NCI-H1092 (cell line): ENCODE measurements at regions not wholly inside any gene's neighbourhood (a gene's known extent, or its start where the extent isn't known, plus 50 kb on each side); places are given as distances from the start of the nearest gene placed in this dataset.
"Not testable (repeated sequence)": the region's sequence is repeated elsewhere in the genome, so short reads cannot be mapped to it uniquely, and the experiment has no call there.

ENCODE experiments used
- DNase-seq: peaks from one replicate; lab custom pipeline; 2025; lab: John Stamatoyannopoulos, UW

DNA sequence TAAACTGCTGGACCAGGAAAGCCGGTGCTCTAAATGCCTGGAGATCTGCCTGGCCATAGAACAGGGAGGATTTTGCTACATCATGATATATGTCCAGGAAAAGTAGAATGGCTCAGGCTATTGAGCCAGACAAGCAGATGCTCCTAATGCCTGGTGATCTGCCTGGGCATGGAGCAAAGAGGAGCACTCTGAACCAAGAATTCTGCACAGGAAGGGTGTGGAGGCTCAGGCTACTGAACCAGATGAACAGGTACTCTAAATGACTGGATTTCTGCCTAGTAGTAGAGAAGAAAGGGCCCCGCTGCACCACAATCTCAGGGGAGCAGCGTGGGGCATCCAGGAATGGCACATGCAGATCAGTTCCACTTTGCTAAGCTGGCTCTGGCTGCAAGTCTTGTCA lies 607.9 kb downstream of the ANKRD50 start:
- no peak for DNase-seq

DNA sequence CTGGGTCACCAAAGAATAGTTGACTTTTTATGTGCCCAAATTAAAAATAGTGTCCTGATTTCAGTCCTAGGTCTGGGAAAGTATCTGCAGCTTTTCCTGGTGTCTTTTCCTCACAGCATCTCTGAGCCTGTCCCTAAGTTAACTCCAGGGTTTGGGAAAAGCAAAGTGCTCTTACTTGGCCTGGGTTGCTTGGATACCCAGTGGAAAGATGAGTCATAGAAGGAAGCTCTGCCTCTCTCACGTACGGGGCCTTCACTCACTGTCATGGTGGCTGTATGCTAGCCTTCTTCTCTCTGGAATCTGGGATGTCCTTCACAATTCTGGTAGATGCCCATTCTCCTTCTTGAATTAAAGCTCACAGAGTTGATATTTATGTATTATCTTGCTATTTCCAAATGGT lies 607.3 kb downstream of the ANKRD50 start:
- no peak for DNase-seq

DNA sequence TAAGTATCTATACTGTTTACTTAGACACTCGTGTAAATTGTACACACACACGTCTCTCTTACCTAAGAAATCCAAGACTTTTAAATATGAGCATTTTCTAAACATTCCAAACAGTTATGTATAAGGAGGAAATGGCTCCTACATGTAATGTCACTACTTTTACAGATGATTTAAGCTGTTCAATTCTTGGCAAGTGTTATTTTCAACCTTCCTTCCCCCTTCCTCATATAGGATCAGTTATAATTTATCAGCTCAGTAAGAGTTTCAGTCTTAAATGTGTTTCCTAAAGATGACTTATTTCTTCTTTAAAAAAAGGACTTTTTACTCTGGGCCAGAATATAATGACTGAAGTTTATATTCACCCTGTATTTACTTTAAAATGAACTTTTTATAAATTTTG lies 601.1 kb downstream of the ANKRD50 start:
- DNase-seq = no peak

DNA sequence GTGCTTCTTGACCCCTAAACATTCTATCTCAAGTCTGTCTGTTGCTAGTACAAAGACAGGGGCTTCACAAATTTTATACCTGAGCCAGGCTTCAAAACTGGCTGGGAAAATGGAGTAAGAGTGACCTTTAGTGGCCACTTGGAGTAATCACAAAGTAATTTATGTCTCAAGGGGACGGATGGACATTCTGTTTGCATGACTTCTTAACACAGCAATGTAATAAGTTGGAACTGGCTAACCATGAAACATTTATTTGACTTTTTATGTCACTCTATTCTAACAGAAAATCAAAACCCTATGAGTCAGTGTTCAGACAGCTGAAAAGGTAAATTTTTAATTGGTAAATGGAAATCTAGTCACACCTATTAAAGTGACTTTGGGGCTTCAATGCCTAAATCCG lies 600.6 kb downstream of the ANKRD50 start:
- peak; percentile 43 for DNase-seq

DNA sequence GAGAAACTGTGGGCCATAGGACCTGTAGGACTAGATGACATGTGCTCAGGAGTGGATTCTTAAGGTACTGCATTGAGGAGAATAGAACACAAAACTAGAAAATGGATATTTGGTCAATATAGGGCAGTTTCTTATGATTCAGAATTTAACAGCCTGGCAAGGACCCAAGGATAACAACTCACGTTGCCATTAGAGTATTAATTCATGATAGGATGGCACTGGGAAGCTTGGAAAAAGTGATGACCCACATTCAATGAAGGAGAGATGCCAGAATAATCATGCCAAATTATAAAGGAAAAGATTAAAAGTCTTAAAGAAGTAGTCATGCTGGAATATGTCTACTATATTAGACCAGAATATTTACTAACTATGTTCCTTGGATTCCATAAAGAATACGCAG lies 594.5 kb downstream of the ANKRD50 start:
- no peak for DNase-seq

DNA sequence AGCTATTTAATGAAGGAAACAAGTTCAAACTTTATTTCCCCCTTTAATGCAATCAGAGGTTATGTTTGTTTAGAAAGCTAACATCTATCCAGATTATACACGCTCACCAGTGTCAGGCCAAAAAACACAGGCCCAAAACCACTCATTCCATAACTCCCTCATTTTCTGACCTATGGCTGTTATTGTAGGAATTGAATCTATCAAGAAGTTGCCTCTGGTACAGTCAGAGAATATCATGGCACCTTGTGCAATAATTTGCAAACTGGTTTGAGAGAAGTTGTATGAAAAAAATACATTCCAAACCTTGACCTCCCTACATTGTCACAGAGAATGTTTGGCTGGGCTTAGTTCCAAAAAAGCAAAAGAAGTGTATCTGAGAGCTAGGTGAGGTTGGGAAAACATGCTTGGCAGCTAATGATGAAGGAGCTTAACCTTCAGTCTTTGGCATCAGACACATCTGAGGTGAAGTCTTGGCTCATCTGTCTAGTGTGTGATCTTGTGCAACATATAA lies 591.0 kb downstream of the ANKRD50 start:
- no peak for DNase-seq

DNA sequence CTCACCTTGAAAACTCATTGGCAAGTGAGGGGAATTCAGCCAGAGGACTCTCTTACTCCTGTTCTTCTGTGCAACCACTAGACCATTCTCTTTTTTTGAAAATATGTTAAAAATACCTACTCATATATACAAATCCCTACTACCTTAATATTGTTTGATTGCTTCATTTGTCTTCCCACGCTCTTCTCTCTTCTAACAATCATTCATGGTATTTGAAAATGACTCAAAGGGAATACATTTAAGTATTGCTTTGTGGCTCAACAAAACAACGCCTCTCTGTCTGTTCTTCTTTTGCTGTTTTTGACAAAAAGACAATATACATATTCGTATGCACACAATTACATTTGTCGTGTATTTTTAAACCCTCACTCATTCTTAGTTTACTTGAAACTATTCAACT lies 589.4 kb downstream of the ANKRD50 start:
- no peak for DNase-seq

DNA sequence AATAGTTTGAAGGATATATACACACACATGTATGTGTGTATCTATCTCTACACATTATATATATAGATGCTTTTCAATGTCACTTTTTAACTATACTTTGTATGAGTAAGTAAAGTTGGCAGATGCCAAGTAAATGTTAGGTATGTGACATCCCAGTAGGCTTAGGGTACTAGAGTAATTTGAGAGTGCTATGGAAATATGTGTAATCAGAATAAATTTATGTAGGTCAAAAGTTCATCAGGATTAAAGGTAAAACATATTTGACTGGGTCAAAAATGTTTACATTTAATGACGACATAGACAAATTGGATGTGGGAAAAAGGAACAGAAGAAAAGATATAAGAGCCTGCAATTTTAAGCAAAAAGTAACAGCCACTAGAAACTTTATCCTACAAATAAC lies 588.8 kb downstream of the ANKRD50 start:
- DNase-seq = no peak

DNA sequence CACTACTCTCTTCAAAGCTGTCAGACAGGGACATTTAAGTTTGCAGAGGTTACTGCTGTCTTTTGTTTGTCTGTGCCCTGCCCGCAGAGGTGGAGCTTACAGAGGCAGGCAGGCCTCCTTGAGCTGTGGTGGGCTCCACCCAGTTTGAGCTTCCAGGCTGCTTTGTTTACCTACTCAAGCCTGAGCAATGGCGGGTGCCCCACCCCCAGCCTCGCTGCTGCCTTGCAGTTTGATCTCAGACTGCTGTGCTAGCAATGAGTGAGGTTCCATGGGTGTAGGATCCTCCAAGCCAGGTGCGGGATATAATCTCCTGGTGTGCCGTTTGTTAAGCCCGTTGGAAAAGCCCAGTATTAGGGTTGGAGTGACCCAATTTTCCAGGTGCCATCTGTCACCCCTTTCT lies 581.2 kb downstream of the ANKRD50 start:
- DNase-seq = not testable (repeated sequence)

DNA sequence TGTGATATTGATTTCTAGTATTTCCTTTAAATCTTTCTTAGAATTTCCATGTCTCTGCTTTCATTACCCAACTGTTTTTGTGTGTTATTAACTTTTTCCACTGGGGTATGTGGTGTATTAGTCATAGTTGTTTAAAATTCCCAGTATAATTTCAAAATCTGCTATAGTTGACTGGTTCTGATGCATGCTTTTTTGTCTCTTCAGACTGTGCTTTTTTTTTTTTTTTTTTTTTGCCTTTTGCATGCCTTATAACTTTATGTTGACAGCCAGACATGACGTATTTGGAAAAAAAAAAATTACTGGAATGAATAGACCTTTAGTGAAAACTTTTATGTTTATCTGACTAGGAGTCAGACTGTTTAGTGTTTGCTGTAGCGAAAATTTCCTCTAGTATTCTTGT lies 580.4 kb downstream of the ANKRD50 start:
- DNase-seq = no peak

DNA sequence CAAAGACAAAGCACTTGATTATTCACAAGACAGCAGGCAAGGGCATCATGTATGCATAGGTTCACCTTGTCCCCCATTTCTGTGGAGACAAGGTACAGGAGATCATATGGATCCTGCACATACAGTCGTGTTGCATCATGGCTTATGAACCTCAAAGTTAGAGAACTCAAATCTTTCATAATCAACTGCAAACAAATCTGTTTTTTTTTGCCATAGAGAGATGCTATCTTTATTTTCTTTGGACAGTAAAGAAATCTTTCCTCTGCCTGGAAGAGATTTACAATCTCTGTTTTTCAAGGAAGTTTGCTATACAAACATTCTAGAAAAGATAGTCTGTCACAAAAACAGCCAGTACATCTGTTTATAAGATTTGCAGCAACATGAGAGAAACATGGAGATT lies 578.8 kb downstream of the ANKRD50 start:
- no peak for DNase-seq

DNA sequence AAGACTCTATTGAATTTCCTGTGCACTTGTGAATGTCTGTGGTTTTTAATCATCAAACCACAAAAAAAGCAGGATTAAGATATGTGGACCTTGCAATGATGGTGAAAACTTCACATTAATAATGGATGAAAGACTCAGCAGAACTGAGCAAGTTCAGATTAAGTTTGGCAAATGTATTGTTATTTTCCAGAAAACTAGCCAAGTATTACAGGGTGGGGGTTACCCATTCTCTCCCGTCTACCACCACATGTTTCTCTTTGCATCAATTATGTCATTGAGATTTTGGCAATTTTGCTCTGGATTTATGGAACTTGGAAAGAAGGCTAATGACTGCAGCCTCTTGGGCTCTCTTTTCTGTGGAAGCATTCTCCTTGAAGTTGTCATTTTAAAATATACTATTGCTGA lies 577.1 kb downstream of the ANKRD50 start:
- DNase-seq = no peak

DNA sequence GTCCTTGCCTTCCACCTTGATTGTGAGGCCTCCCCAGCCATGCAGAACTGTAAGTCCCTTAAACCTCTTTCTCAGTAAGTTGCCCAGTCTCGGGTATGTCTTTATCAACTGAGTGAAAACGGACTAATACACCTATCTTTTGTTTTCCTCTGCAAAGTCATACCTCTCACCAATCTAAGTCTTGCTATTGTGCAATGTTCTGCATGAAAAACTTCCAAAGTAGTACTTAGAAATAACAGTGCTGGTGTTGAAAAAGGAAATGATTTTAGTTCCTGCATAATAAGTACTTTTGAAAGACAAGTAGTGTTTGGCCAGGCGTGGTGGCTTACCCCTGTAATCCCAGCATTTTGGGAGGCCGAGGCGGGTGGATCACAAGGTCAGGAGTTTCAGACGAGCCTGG lies 573.5 kb downstream of the ANKRD50 start:
- no peak for DNase-seq

DNA sequence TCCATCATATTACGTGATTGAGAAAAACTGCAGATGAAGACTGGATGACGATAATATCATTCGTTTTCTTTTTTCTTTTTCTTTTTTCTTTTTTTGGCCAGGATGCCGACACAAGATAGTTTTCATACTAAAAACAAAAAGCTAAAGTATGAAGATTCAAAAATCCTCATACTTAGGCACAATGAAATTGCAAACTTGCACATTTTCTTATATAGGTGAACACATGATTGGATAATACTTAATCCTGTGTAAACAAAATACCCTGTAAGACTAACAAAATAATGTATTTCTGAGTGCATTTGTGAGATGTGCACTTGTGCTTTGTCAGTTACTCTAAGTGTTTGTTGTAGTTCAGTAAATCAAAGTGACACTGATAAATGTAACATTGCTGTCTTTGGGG lies 568.9 kb downstream of the ANKRD50 start:
- DNase-seq = no peak

DNA sequence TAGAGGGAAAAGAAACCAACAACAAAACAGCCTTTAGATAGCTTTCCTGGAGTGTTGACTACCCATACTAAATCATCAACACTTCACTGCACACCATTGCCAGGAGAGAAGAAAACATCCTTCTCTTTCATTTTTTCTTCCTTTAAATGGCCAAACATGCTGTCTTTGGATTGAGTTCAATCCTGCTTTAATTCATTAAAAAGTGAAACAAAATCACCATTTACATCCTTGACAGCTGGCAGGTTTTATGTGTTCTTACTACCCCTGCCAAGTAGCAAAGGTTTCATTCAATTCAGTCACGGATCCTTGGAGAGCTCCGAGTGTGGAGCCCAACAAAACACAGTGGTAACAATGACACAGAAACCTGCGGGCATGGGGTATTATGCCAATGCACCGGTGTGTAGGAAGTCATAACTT lies 568.3 kb downstream of the ANKRD50 start:
- peak; percentile 58 for DNase-seq

DNA sequence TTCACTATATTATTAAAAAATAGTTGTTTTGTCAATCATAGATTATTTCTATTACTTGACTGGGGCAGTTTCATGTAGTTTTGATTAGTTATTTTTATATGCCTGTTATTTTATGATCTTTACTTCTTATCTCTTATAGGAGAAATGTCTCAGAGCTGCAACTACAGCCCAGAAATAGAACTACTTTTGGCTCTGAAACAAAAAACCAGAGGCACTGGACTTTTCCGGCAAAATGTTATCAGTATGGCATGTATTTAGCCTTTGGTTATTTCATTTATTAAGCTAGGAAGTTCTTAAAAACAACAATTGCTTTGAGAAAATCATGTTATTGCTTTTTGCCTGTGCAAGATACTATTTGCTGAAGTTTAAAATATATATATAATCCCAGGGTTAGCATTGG lies 566.5 kb downstream of the ANKRD50 start:
- DNase-seq = no peak

DNA sequence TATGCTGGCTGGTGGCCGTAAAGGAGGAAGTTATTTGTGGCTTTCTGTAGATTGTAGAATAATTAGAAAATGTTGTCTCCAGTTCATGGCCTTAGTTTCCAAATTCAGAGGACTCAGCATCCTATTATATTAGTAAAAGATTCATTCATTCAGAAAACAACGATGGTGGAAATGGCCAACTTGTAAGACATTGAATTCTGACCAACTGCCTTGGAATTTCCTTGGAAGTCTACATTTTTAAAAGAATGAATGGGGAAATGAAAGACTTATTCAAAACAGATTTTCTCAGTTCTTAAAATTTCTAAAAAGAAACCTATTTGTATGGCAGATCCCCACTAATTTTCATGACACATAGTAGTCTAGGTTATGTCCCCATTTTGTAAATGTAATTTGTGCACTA lies 561.5 kb downstream of the ANKRD50 start:
- no peak for DNase-seq

DNA sequence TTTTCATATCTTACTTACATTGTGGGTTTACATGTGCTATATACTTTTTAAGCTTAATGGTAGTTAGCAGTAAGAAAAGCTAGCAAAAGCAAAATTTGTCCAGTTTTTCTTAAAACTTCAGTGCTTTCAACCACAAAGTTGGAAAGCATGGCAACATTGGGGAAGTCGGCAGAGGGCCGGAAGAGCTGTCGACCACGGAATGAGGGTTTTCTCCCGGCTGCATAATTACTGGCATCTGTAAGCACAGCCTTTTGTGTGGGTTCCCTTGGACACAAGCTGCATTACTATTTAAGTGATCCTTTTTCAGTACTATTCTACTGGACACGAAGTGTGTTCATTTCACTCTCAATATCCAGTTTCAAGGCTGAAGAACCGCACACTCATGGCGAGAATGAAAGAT lies 560.4 kb downstream of the ANKRD50 start:
- DNase-seq = no peak

DNA sequence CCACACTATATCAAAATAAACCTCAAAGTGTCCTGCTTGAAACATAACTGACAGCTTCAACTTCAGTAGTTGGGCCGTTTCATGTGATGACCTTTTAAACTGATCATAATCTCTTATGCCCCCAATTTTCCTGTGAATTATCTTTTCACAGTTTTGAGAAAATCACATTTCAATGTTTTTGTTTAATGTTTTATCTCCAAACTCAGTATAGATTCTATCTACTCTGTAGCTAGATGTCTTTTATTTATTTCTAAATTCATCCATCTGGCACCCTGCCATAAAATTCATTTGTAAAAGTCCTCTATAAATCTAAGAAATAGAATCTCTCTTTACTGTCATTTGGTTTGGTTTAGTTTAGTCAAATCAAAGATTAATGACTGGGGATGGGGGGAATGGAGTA lies 557.3 kb downstream of the ANKRD50 start:
- DNase-seq = no peak

DNA sequence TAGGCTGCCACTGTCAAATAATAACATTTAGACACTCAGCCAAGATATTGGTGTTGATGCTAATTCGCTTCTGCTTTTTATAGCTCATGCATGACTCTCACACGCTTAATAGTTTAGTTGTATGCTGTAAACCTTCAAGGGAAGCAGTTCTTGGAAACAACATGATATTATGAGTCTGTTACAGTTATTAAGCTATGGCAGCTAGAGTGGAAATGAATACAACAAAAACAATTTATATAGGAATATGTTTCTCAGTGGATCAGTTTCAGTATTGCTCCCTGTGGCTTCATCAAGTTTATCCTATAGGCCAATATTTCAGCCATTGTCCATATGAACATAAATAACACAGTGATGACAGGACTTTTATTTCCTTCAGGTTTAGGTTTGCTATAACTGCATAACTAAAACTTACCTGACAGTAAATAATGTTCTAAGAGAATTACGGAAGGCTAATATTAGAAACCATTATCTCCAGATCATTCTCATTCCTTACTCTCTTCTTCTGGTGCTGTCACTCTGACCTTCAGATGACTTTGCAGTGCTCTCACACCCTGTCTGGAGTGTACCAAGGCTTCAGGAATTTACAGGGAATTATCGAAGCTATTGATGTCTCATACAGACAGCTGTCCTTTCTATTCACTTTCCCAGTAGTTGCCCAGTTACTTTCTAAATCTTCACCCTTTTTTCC lies 555.0 kb downstream of the ANKRD50 start:
- DNase-seq = no peak

DNA sequence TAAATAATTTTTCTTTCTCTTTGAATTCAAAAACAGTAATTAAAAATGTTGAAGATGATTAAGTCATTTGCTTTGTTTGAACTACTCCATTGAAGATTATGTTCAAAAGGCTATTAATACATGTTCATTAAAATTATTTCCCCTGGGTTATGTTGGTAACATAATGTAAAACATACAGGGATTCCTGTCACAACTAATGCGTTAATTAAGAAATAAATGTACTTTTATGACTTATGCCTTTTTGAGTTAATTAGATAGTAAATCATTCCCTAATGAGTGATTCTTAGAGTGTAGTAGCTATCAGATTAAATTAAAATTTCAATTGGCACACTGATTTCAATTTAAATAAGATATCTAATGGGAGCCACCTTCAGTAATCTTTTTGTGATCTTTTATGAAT lies 549.1 kb downstream of the ANKRD50 start:
- DNase-seq = no peak

DNA sequence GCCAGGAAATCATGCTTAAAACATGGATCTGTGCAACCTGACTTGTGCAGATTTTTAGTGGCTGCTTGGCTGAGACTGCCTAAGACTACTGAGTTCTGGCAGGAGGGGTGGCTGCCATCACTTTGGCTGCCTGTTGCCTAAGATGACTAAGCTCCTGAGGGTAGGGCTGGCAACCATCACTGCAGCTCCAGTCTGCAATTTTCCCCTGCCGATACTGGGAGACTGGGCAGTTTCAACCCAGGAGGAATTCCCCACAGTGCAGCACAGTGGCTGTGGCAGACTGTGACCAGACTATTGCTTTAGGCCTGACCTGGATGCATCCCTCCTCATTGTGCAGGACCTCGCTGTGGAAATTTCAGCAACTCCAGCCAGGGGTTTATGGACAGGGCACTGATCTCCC lies 544.9 kb downstream of the ANKRD50 start:
- no peak for DNase-seq

DNA sequence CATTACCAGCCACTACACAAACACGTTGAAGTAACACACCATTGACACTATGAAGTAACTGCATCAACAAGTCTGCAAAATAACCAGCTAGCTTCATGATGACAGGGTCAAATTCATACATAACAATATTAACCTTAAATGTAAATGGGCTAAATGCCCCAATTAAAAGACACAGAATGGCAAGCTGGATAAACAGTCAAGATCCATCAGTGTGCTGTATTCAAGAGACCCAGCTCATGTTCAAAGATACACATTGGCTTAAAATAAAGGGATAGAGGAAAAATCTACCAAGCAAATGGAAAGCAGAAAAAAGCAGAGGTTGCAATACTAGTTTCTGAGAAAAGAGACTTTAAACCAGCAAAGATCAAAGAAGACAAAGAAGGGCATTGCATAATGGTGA lies 543.0 kb downstream of the ANKRD50 start:
- not testable (repeated sequence) for DNase-seq

DNA sequence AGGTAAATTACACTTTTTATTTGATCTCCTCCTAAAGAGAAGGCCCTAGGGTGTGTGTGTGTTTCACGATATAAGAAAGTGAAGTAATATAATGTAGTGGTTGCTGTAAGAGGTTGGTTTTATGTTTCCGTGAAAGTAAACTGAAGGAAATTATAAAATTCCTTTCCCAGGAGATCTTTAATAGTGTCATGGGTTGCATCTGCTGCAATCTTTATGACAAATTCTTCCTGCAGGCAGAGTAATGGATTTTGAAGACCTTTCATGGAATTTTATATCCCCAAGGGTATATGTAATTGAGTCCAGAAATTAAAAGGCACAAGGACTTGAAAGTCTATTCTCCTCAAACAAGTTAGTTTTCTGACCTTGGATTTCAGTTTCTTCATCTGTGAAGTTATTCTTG lies 538.6 kb downstream of the ANKRD50 start:
- DNase-seq = no peak
